Effector memory CD4-positive, alpha-beta T cell (primary cell): ENCODE measurements at regions not wholly inside any gene's neighbourhood (a gene's known extent, or its start where the extent isn't known, plus 50 kb on each side); places are given as distances from the start of the nearest gene placed in this dataset.

ENCODE experiments used
- DNase-seq, 3 donors: peaks; one replicate each; pipeline ENCODE4 v3.0.0-alpha.2; 2020
- H3K27ac ChIP-seq: 2 replicates; pipeline ENCODE4 v1.7.0; 2013; ENCODE audit warnings: mild to moderate bottlenecking, low read length, moderate library complexity; ENCODE audit not compliant: insufficient read depth, poor library complexity, severe bottlenecking
- H3K27me3 ChIP-seq: replicated peaks from 2 replicates; pipeline ENCODE4 v1.7.0; 2013; ENCODE audit warnings: mild to moderate bottlenecking, low read length; ENCODE audit not compliant: insufficient read depth, control insufficient read depth, poor library complexity, severe bottlenecking
- H3K36me3 ChIP-seq: 2 replicates; pipeline ENCODE4 v1.7.0; 2013; ENCODE audit warnings: mild to moderate bottlenecking, low read length, moderate library complexity; ENCODE audit not compliant: control insufficient read depth, insufficient read depth
- H3K4me1 ChIP-seq: 2 replicates; pipeline ENCODE4 v1.7.0; 2013; ENCODE audit warnings: low read length, mild to moderate bottlenecking; ENCODE audit not compliant: control insufficient read depth, insufficient read depth, poor library complexity, severe bottlenecking
- H3K4me3 ChIP-seq: 2 replicates; pipeline ENCODE4 v1.7.0; 2013; ENCODE audit warnings: low read length, low read depth, mild to moderate bottlenecking; ENCODE audit not compliant: insufficient read depth, poor library complexity, severe bottlenecking
- H3K9me3 ChIP-seq: 2 replicates; pipeline ENCODE4 v1.7.0; 2013; ENCODE audit warnings: mild to moderate bottlenecking, low read length, moderate library complexity; ENCODE audit not compliant: control insufficient read depth

- H3K27ac ChIP-seq, result no peak overlapping the region
- no peak for DNase-seq
- H3K9me3 ChIP-seq, result no peaks in the 10 kb centered on the region
- H3K27me3 ChIP-seq, result no peaks in the 10 kb centered on the region
- peaks cover 19% of the 10 kb centered on the region for H3K4me1 ChIP-seq
- H3K4me3 ChIP-seq, result no peak overlapping the region
- no peaks in the 10 kb centered on the region for H3K36me3 ChIP-seq
Measured at GRCh38 chr4:152077582-152077981, 316.8 kb upstream of the GATB start.

- H3K36me3 ChIP-seq, result no peaks in the 10 kb centered on the region
- H3K4me3 ChIP-seq, result no peak overlapping the region
- peaks cover 13% of the 10 kb centered on the region for H3K4me1 ChIP-seq
- no peaks in the 10 kb centered on the region for H3K9me3 ChIP-seq
- DNase-seq, result no peak
- H3K27ac ChIP-seq, result no peak overlapping the region
- H3K27me3 ChIP-seq, result no peaks in the 10 kb centered on the region
Measured at GRCh38 chr4:152075253-152075928, 314.6 kb upstream of the GATB start.

GRCh38 chr4:152074573-152074972, 313.8 kb upstream of the GATB start:
- H3K27me3 ChIP-seq, result no peaks in the 10 kb centered on the region
- no peak for DNase-seq
- H3K36me3 ChIP-seq, result no peaks in the 10 kb centered on the region

GRCh38 chr4:152074088-152074437, 313.3 kb upstream of the GATB start:
- no peak for DNase-seq
- no peaks in the 10 kb centered on the region for H3K36me3 ChIP-seq
- peaks cover under 1% of the 10 kb centered on the region for H3K4me1 ChIP-seq
- no peak overlapping the region for H3K27ac ChIP-seq
- H3K4me3 ChIP-seq, result no peak overlapping the region
- H3K27me3 ChIP-seq, result no peaks in the 10 kb centered on the region
- no peaks in the 10 kb centered on the region for H3K9me3 ChIP-seq

More at GRCh38 chr4:152074573-152074972, 313.8 kb upstream of the GATB start:
- Histone ChIP-seq H3K9me3 (no peaks in the 10 kb centered on the region), H3K4me1 (peaks cover 5% of the 10 kb centered on the region), H3K4me3 (no peak overlapping the region), H3K27ac (no peak overlapping the region)

- no peak overlapping the region for H3K27ac ChIP-seq
- no peak for DNase-seq
- H3K4me1 ChIP-seq, result peaks cover 6% of the 10 kb centered on the region
- no peak overlapping the region for H3K4me3 ChIP-seq
- no peaks in the 10 kb centered on the region for H3K36me3 ChIP-seq
- H3K9me3 ChIP-seq, result no peaks in the 10 kb centered on the region
- H3K27me3 ChIP-seq, result no peaks in the 10 kb centered on the region
Measured at GRCh38 chr4:152073351-152074087, 312.7 kb upstream of the GATB start.

- Histone ChIP-seq H3K27me3 (no peaks in the 10 kb centered on the region), H3K4me3 (no peak overlapping the region), H3K9me3 (no peaks in the 10 kb centered on the region), H3K27ac (no peak overlapping the region), H3K36me3 (no peaks in the 10 kb centered on the region), H3K4me1 (peaks cover 6% of the 10 kb centered on the region)
- no peak for DNase-seq
Measured at GRCh38 chr4:152072906-152073305, 312.1 kb upstream of the GATB start.

- Histone ChIP-seq H3K36me3 (no peaks in the 10 kb centered on the region), H3K4me3 (no peak overlapping the region), H3K9me3 (no peaks in the 10 kb centered on the region), H3K4me1 (peaks cover 6% of the 10 kb centered on the region), H3K27me3 (no peaks in the 10 kb centered on the region), H3K27ac (no peak overlapping the region)
- DNase-seq, result no peak
Measured at GRCh38 chr4:152072001-152072485, 311.2 kb upstream of the GATB start.

- Histone ChIP-seq H3K27ac (no peak overlapping the region), H3K27me3 (no peaks in the 10 kb centered on the region)
Measured at GRCh38 chr4:152070854-152071253, 310.0 kb upstream of the GATB start.

GRCh38 chr4:152068866-152069265, 308.1 kb upstream of the GATB start:
- H3K27me3 ChIP-seq, result no peaks in the 10 kb centered on the region
- no peak overlapping the region for H3K4me3 ChIP-seq
- no peak for DNase-seq
- H3K4me1 ChIP-seq, result peaks cover 6% of the 10 kb centered on the region
- H3K27ac ChIP-seq, result no peak overlapping the region
- H3K9me3 ChIP-seq, result no peaks in the 10 kb centered on the region
- H3K36me3 ChIP-seq, result no peaks in the 10 kb centered on the region

More at GRCh38 chr4:152070854-152071253, 310.0 kb upstream of the GATB start:
- H3K4me1 ChIP-seq, result peaks cover 6% of the 10 kb centered on the region
- H3K36me3 ChIP-seq, result no peaks in the 10 kb centered on the region
- H3K9me3 ChIP-seq, result no peaks in the 10 kb centered on the region
- no peak overlapping the region for H3K4me3 ChIP-seq
- no peak for DNase-seq

- Histone ChIP-seq H3K27me3 (no peaks in the 10 kb centered on the region), H3K9me3 (no peaks in the 10 kb centered on the region), H3K27ac (no peak overlapping the region), H3K4me1 (peaks cover 6% of the 10 kb centered on the region), H3K4me3 (no peak overlapping the region), H3K36me3 (no peaks in the 10 kb centered on the region)
- DNase-seq, result no peak
Measured at GRCh38 chr4:152065545-152065944, 304.7 kb upstream of the GATB start.
